HepG2 (cell line): ENCODE measurements at regions not wholly inside any gene's neighbourhood (a gene's known extent, or its start where the extent isn't known, plus 50 kb on each side); places are given as distances from the start of the nearest gene placed in this dataset.

Experiments
- ATAC-seq: fragments of 200-7000 bp; cut with Tn5 transposase; 3 replicates; pipeline ENCODE4 v1.9.1; 2020; ENCODE audit warnings: mild to moderate bottlenecking, moderate library complexity
- BruUV-seq: library from RNA; stranded (reverse); fragments of 400-500 nt; replicated peaks from 2 replicates; lab custom pipeline; 2021; lab: Mats Ljungman, UMichigan
- CTCF ChIA-PET: fragments of 300-600 bp; formaldehyde crosslinking; extraction: SDS; loops from one replicate; lab custom pipeline; 2021; ENCODE audit warnings: low total read pairs, inconsistent platforms, low intra/inter-chr PET ratio; lab: Yijun Ruan, JAX
- POLR2A ChIA-PET: fragments of 350-600 bp; sonication (Branson Sonifier 250); formaldehyde crosslinking; loops from one replicate; lab custom pipeline; 2020; ENCODE audit warnings: antibody characterized with exemption, inconsistent platforms; lab: Yijun Ruan, JAX
- DNase-seq: peaks from one replicate; pipeline ENCODE4 v3.0.0-alpha.2; 2015; ENCODE audit warnings: low spot score
- FAIRE-seq: peaks from 3 replicates; lab custom pipeline; 2011; peaks lifted over from hg19 to GRCh38; lab: Jason Lieb, UNC
- H2AFZ ChIP-seq: one replicate; pipeline ENCODE4 v1.6.1; 2011; ENCODE audit warnings: low read length, inconsistent platforms
- H3K27ac ChIP-seq: fragments of 300-600 bp; 3 replicates; pipeline ENCODE4 v1.8.0; 2011; ENCODE audit warnings: mixed run types, mild to moderate bottlenecking, mixed read lengths, low read length, inconsistent platforms; ENCODE audit not compliant: insufficient read depth; ENCODE audit errors: extremely low read length
- H3K27me3 ChIP-seq, 2 experiments: fragments of 200-600 bp in 1 of 2; 2 replicates in 1 of 2; 3 replicates in 1 of 2; pipeline versions ENCODE4 v1.6.0 to v1.8.0; 2011; ENCODE audit warnings: low read length in 2 of 2, mild to moderate bottlenecking in 2 of 2, moderate library complexity in 2 of 2, inconsistent platforms in 1 of 2; ENCODE audit not compliant: insufficient read depth in 2 of 2, control insufficient read depth in 1 of 2
- H3K36me3 ChIP-seq, 2 experiments: fragments of 200-600 bp in 1 of 2; replicated peaks in 1 of 2; 2 replicates in 1 of 2; 3 replicates in 1 of 2; pipeline versions ENCODE4 v1.5.1 to v1.8.0; 2011; ENCODE audit warnings: low read length in 2 of 2, inconsistent platforms in 1 of 2; ENCODE audit not compliant: insufficient read depth in 2 of 2, control insufficient read depth in 1 of 2
- H3K4me1 ChIP-seq: 2 replicates; pipeline ENCODE4 v1.5.1; 2012; ENCODE audit warnings: low read length, inconsistent platforms; ENCODE audit not compliant: insufficient read depth
- H3K4me2 ChIP-seq: 2 replicates; pipeline ENCODE4 v1.6.0; 2011; ENCODE audit warnings: low read depth, low read length, inconsistent platforms
- H3K4me3 ChIP-seq, 3 experiments: fragments of 200-600 bp in 1 of 3; sonication (generic), shearing (Covaris generic) in 1 of 3; replicated peaks in 1 of 3; 2 replicates each; pipeline ENCODE4 v1.5.1; 2011 to 2016; ENCODE audit warnings: low read length in 3 of 3, inconsistent platforms in 2 of 3, low read depth in 2 of 3, mild to moderate bottlenecking in 2 of 3, control low read depth in 1 of 3, mixed read lengths in 1 of 3; ENCODE audit not compliant: insufficient read depth in 1 of 3
- H3K79me2 ChIP-seq: one replicate; pipeline ENCODE4 v1.6.1; 2011; ENCODE audit warnings: low read length, inconsistent platforms; ENCODE audit not compliant: insufficient read depth
- H3K9ac ChIP-seq: 2 replicates; pipeline ENCODE4 v1.6.0; 2011; ENCODE audit warnings: mild to moderate bottlenecking, low read depth, low read length, inconsistent platforms; ENCODE audit not compliant: insufficient read depth
- H3K9me3 ChIP-seq: 2 replicates; pipeline ENCODE4 v1.5.1; 2012; ENCODE audit warnings: mild to moderate bottlenecking, low read length
- H4K20me1 ChIP-seq: 2 replicates; pipeline ENCODE4 v1.6.0; 2011; ENCODE audit warnings: inconsistent platforms, mild to moderate bottlenecking, low read length, moderate library complexity; ENCODE audit not compliant: insufficient read depth
- AHR ChIP-seq: IDR thresholded peaks from 2 replicates; pipeline ENCODE4 v1.6.1; 2018; ENCODE audit warnings: missing genetic modification reagents, missing compliant biosample characterization
- IRX3 ChIP-seq: sonication (generic); formaldehyde crosslinking; IDR thresholded peaks from 2 replicates; pipeline ENCODE4 v1.8.1; 2023; ENCODE audit warnings: mild to moderate bottlenecking, low read depth, missing genetic modification reagents, borderline replicate concordance
- KLF13 ChIP-seq: sonication (generic); formaldehyde crosslinking; IDR thresholded peaks from 2 replicates; pipeline ENCODE4 v1.4.0; 2020; ENCODE audit warnings: mild to moderate bottlenecking, missing genetic modification reagents
- NAIF1 ChIP-seq: sonication (generic); formaldehyde crosslinking; IDR thresholded peaks from 2 replicates; pipeline ENCODE4 v1.5.0; 2020; ENCODE audit warnings: mild to moderate bottlenecking, missing genetic modification reagents, borderline replicate concordance
- NFE2L2 ChIP-seq: fragments of 150-350 bp; IDR thresholded peaks from 2 replicates; pipeline ENCODE4 v1.6.1; 2014; ENCODE audit warnings: low read length
- NRL ChIP-seq: sonication (generic); formaldehyde crosslinking; IDR thresholded peaks from 2 replicates; pipeline ENCODE4 v1.5.0; 2020; ENCODE audit warnings: missing genetic modification reagents, mild to moderate bottlenecking, moderate library complexity, borderline replicate concordance
- PAX8 ChIP-seq: sonication (generic); formaldehyde crosslinking; IDR thresholded peaks from 2 replicates; pipeline ENCODE4 v1.8.0; 2022; ENCODE audit warnings: mild to moderate bottlenecking, missing genetic modification reagents, borderline replicate concordance
- PPARG ChIP-seq: conservative IDR thresholded peaks from 2 replicates; pipeline ENCODE4 v1.6.1; 2016; ENCODE audit warnings: missing biosample characterization, missing genetic modification reagents
- PRMT3 ChIP-seq: sonication (generic); formaldehyde crosslinking; IDR thresholded peaks from 2 replicates; pipeline ENCODE4 v1.8.1; 2022; ENCODE audit warnings: low read depth, mild to moderate bottlenecking, moderate library complexity, missing genetic modification reagents, borderline replicate concordance
- RORA ChIP-seq: sonication (generic); formaldehyde crosslinking; IDR thresholded peaks from 2 replicates; pipeline ENCODE4 v1.5.0; 2020; ENCODE audit warnings: mild to moderate bottlenecking, missing genetic modification reagents, moderate library complexity
- ZFP62 ChIP-seq: sonication (generic); formaldehyde crosslinking; IDR thresholded peaks from 2 replicates; pipeline ENCODE4 v1.4.0; 2020; ENCODE audit warnings: missing genetic modification reagents
- ZNF207 ChIP-seq: fragments of 450-650 bp; IDR thresholded peaks from 2 replicates; pipeline ENCODE4 v1.6.1; 2016; ENCODE audit warnings: antibody characterized with exemption, borderline replicate concordance
- ZNF432 ChIP-seq: sonication (generic); formaldehyde crosslinking; IDR thresholded peaks from 2 replicates; pipeline ENCODE4 v1.5.0; 2020; ENCODE audit warnings: missing genetic modification reagents, mild to moderate bottlenecking, borderline replicate concordance
- ZNF496 ChIP-seq: sonication (generic); formaldehyde crosslinking; IDR thresholded peaks from 2 replicates; pipeline ENCODE4 v1.8.1; 2023; ENCODE audit warnings: mild to moderate bottlenecking, moderate library complexity, missing genetic modification reagents; ENCODE audit not compliant: insufficient replicate concordance
- ZNF607 ChIP-seq: sonication (generic); formaldehyde crosslinking; IDR thresholded peaks from 2 replicates; pipeline ENCODE4 v1.5.1; 2020; ENCODE audit warnings: missing genetic modification reagents, mild to moderate bottlenecking, borderline replicate concordance
- ZNF644 ChIP-seq: IDR thresholded peaks from 2 replicates; pipeline ENCODE4 v1.6.1; 2016; ENCODE audit warnings: low read depth
- WGBS: methylation state at CpG from one replicate; pipeline ENCODE4 v1.1.6; 2017; ENCODE audit warnings: low lambda C conversion rate; 5-methylcytosine and 5-hydroxymethylcytosine counted together
- in situ Hi-C: cut with HindIII; loops from 2 replicates; pipeline ENCODE4 v1.10.0; 2017; ENCODE audit warnings: low pct_unique_long_range_greater_than_20kb; ENCODE audit not compliant: extremely low pct_ligation_motif_present
- intact Hi-C: fragments of 100-400 bp; cut with micrococcal nuclease; formaldehyde crosslinking; loops from one replicate; pipeline ENCODE4 v1.10.0; 2022; ENCODE audit not compliant: unreplicated experiment
- TF ChIP-seq, protein P1 (sequence below): sonication (generic); formaldehyde crosslinking; IDR thresholded peaks from 2 replicates; pipeline ENCODE4 v1.4.0; 2020; ENCODE audit warnings: mild to moderate bottlenecking, missing genetic modification reagents
- TF ChIP-seq, protein P2 (sequence below): IDR thresholded peaks from 2 replicates; pipeline ENCODE4 v1.6.1; 2012; ENCODE audit warnings: inconsistent platforms

DNA sequence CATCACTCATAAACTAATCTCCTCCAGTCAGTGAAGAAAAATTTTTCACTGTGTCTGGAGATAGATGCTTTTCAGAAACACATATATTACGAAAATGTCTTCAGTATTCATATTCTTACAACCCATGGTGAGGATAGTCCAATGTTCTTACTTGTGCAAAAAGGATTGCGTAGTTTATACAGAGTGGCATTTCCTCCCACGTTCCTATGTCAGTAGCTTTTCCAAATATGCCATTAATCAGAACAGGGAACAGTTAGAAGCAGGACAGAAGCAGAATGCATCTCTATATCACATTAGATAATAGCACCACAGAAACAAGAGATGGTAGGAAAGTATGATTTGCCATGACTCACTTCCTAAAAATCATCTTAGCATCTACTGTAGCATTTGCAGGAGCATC is 282.9 kb downstream of the SLITRK5 start:
- TF ChIP-seq, protein P1, sequence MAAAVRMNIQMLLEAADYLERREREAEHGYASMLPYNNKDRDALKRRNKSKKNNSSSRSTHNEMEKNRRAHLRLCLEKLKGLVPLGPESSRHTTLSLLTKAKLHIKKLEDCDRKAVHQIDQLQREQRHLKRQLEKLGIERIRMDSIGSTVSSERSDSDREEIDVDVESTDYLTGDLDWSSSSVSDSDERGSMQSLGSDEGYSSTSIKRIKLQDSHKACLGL (CRISPR knock-in tag) = no peak
- no peak for TF ChIP-seq ZNF644 (CRISPR knock-in tag)
- TF ChIP-seq, protein P2, sequence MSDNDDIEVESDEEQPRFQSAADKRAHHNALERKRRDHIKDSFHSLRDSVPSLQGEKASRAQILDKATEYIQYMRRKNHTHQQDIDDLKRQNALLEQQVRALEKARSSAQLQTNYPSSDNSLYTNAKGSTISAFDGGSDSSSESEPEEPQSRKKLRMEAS = no peak
- TF ChIP-seq ZNF207 = no peak
- TF ChIP-seq PRMT3 (CRISPR knock-in tag) = no peak
- TF ChIP-seq NFE2L2 = no peak
- TF ChIP-seq, all 625 proteins: peak for 0
- no peak for FAIRE-seq
- ATAC-seq = no peak

DNA sequence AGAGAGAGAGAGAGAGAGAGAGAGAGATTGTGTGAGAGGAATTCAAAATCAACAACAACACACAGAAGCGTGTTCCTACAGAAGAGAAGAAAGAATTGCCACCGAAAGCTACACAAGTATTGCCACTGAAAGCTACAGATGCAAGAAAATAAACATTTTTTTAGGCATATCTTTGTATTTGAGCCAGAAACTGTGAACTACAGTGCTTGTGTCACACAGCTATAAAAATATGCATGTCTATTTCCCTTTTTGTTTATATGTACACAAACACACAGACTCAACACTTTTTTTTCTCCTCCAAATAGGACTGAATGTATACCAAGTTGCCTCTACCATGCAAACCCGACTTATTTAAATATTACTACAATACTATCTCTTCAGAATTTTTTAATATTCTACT is 290.4 kb downstream of the SLITRK5 start:
- DNase-seq (no peak), ATAC-seq (no peak), FAIRE-seq (no peak)
- Histone ChIP-seq H3K4me1 (no peaks in the 10 kb centered on the region), H3K79me2 (no peaks in the 10 kb centered on the region), H2AFZ (no peak overlapping the region), H3K4me3 (no peak overlapping the region), H3K27ac (no peak overlapping the region), H3K27me3 (no peaks in the 10 kb centered on the region), H3K4me2 (no peak overlapping the region), H4K20me1 (no peaks in the 10 kb centered on the region), H3K9me3 (no peaks in the 10 kb centered on the region), H3K36me3 (no peaks in the 10 kb centered on the region), H3K9ac (no peak overlapping the region)
- POLR2A ChIA-PET = no interaction called here
- CTCF ChIA-PET = no interaction called here
- intact Hi-C loops (no loop called here), in situ Hi-C loops (no loop called here)
- no peak for TF ChIP-seq AHR (CRISPR knock-in tag)
- no peak for TF ChIP-seq ZNF607 (CRISPR knock-in tag)
- no peak for TF ChIP-seq ZFP62 (CRISPR knock-in tag)
- no peak for TF ChIP-seq KLF13 (CRISPR knock-in tag)
- no peak for TF ChIP-seq PPARG
- no peak for TF ChIP-seq RORA (CRISPR knock-in tag)
- no peak for TF ChIP-seq ZNF496 (CRISPR knock-in tag)
- TF ChIP-seq PAX8 (CRISPR knock-in tag) = no peak
- TF ChIP-seq NRL (CRISPR knock-in tag) = no peak
- no peak for TF ChIP-seq NAIF1 (CRISPR knock-in tag)
- no peak for TF ChIP-seq ZNF432 (CRISPR knock-in tag)
- no peak for TF ChIP-seq IRX3 (CRISPR knock-in tag)
- 13% methylated on average over 3 of the region's 3 CpGs for WGBS
- no TSS peak for BruUV-seq

More for the DNA sequence above, 282.9 kb downstream of the SLITRK5 start:
- Histone ChIP-seq H2AFZ (no peak overlapping the region), H4K20me1 (no peaks in the 10 kb centered on the region), H3K27ac (no peak overlapping the region), H3K9ac (no peak overlapping the region), H3K27me3 (no peaks in the 10 kb centered on the region), H3K4me1 (no peaks in the 10 kb centered on the region), H3K4me3 (no peak overlapping the region), H3K9me3 (no peaks in the 10 kb centered on the region), H3K36me3 (no peaks in the 10 kb centered on the region), H3K79me2 (no peaks in the 10 kb centered on the region), H3K4me2 (no peak overlapping the region)
- no peak for DNase-seq
- WGBS = 1% methylated on average over 3 of the region's 3 CpGs
- ChIA-PET POLR2A (no interaction called here), CTCF (no interaction called here)
- no TSS peak for BruUV-seq
- in situ Hi-C loops (no loop called here), intact Hi-C loops (no loop called here)
